ENCODE measurements at regions not wholly inside any gene's neighbourhood (a gene's known extent, or its start where the extent isn't known, plus 50 kb on each side); places are given as distances from the start of the nearest gene placed in this dataset.
"Not testable (repeated sequence)": the region's sequence is repeated elsewhere in the genome, so short reads cannot be mapped to it uniquely, and the experiment has no call there.

DNA sequence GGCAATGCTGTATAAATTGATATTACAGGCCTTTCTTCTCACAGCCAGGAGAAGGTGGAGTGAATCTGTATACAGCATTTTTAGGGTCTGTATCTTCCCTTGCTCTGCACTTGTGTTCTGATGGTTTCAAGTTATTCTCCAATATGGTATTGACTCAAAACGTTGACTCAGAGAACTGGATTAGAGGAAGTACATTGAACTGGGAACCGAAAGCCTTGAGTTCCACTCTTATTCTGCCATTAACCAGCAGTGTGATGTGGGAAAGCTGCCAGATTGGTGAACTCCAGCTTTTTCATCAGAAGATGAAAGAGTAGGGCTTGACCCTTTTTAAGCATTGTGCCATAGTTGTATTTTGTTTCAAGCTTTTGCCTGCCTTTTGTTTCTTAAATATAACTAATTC, 167.7 kb downstream of the SPRY2 start:
- DNase-seq (ENCODE audit: low spot score) = no peak

DNA sequence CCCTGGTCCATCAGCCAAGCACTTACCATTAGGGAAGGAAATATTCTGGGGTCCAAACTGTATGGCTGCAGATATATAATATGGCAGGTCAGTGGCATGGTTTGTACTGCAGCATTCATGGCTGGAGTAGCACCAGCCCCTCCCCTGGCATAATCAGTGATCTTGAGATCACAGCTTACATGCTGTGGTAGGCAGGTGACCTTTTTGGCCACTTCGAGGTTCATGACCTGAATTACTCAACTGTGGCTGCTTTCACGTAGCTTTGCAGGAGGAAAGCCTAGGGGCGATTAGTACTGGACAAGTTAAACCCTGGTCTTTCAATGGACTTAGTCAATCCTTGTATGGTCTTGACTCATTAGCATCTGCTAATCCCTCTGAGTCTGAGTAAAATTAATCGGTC, 169.8 kb downstream of the SPRY2 start:
- DNase-seq (ENCODE audit: low spot score) = no peak

DNA sequence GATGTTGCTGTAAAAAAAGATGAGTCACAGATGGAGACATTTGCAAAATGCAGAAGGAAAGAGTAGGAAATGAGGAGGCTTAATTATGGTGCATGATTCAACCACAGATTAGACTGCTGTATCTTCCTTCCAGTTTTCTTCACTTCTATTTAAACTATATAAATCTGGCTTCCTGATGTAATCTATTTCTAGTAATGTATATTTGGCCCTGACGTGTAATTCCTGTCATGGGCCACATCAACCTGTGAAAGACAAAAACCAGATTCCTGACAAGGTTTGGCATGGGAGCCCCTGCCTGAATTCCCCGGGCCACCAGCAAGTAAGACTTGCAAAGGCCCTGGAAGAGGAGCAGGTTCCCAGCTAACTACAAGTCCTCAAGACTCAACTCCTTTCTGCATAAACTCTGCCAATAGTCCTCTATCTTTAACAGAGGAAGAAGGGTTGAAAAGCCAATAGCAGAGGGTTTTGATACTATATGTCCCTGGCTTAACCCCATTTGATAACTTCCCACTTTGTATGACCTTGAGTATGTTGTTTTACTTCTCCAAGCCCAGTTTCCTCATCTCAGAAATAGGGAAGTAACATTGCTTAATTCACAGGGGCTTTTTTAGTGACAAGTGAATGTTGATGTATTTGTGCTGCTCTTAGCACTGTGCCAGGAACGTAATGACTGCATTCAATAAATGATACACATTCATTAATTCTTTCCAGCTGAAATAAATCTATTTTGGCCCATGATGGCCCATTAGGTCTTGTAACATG, 172.7 kb downstream of the SPRY2 start:
- DNase-seq (ENCODE audit: low spot score) = no peak

DNA sequence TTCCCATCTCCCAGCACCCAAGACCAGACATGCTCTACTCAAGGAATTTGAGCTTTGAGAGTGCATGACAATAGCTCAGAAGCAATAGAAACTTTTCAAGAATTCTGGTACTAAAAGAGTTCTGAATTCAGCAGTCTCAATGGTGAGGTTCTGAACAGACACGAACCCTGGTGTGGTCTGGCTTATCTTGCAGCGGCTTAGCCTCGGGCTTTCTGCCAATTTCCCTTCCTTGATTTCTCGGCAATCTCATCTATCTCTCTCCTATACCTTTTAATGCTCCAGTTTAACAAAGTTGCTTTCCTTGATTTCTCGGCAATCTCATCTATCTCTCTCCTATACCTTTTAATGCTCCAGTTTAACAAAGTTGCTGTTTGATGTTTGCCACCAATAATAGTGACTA, 174.6 kb downstream of the SPRY2 start:
- no peak for DNase-seq (ENCODE audit: low spot score)

- DNase-seq (ENCODE audit: low spot score) = no peak
Observed at GRCh38 chr13:80164462-80164861, 176.5 kb downstream of the SPRY2 start.

- no peak for DNase-seq (ENCODE audit: low spot score)
Observed at GRCh38 chr13:80161896-80162295, 179.0 kb downstream of the SPRY2 start.

GRCh38 chr13:80161219-80161618, 179.7 kb downstream of the SPRY2 start:
- DNase-seq (ENCODE audit: low spot score) = no peak

GRCh38 chr13:80160110-80160509, 180.8 kb downstream of the SPRY2 start:
- no peak for DNase-seq (ENCODE audit: low spot score)

GRCh38 chr13:80157261-80157932, 183.5 kb downstream of the SPRY2 start:
- no peak for DNase-seq (ENCODE audit: low spot score)

DNA sequence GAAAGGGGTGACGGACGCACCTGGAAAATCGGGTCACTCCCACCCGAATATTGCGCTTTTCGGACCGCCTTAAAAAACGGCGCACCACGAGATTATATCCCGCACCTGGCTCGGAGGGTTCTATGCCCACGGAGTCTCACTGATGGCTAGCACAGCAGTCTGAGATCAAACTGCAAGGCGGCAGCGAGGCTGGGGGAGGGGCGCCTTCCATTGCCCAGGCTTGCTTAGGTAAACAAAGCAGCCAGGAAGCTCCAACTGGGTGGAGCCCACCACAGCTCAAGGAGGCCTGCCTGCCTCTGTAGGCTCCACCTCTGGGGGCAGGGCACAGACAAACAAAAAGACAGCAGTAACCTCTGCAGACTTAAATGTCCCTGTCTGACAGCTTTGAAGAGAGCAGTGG, 188.8 kb downstream of the SPRY2 start:
- DNase-seq (ENCODE audit: low spot score) = not testable (repeated sequence)

DNA sequence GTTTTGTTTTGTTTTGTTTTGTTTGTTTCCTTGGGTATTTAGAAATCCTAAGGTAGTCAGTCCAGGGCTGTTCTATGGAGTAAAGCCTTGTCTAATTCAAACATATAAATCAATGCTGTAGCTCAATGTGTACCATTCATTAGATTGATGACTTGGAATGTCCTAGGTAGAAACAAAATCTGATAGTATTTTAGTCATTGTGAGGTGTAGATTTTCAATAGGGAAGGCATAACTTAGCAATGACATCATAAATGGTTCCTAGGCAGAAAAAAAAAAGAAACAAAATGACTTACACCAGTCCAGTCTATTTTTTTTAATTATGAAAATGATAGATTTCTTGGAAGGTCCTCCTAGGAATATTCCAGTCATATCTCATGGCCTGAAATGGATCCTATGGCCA, 189.9 kb downstream of the SPRY2 start:
- DNase-seq (ENCODE audit: low spot score) = no peak

DNA sequence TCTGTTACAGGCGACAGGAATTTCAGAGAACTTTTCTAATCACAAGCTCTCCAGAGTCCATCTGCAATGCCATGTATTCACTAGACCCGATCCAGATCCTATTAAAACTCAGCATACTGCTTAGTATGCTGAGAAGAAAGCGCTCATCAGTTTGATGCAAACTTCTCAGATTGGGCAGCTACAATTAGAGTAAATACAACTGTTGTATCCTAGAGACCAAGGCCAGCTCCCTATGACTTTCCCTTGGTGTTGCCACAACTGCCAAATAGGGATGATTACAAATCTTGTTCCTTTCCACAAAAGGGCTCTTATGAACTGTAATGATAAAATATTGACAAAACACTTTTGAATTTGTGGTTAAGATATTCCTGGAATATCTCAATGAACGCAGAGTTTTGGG, 191.2 kb downstream of the SPRY2 start:
- no peak for DNase-seq (ENCODE audit: low spot score)

DNA sequence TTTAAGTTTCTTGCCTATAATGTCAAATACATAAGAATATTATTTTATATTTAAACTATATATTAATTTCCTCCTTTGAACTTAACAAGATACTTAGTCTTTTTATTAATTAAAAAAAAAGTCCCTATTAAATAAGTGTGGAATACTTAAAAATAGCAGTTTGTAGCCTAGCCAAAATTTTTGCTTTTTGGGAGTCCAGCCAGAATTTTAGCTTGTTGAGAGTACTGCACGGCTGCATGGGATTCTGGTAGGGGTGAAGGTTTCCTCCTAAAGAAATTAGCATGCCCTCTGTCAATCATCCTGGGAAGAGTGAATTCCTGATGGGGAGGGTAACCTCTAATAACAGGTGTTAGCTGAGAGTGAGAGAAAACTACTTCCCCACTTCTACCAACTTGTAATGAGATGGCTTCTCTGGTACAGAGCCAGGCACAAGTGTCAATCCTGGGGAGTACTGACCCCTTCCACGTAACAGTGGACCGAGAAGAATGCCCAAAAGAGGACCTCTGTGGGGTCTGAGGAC, 195.7 kb downstream of the SPRY2 start:
- no peak for DNase-seq (ENCODE audit: low spot score)

DNA sequence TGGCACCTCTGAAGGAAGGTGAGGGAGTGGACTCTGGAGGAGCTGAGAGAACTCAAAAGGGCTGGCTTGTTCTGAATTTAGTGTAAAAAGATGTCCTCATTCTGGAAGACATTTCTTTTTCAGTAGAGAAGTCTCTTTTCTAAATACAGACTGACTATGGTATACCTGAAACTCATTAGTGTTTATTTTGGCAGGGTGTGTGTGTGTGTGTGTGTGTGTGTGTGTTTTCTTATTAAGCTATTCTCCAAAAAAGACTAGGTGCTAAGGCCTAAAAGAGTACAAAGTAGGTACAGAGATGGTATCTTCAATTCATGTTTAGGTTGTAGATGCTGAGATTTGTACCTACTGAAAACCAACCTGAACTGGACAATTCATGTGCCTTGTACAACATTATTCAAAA, 196.4 kb downstream of the SPRY2 start:
- DNase-seq (ENCODE audit: low spot score) = no peak

DNA sequence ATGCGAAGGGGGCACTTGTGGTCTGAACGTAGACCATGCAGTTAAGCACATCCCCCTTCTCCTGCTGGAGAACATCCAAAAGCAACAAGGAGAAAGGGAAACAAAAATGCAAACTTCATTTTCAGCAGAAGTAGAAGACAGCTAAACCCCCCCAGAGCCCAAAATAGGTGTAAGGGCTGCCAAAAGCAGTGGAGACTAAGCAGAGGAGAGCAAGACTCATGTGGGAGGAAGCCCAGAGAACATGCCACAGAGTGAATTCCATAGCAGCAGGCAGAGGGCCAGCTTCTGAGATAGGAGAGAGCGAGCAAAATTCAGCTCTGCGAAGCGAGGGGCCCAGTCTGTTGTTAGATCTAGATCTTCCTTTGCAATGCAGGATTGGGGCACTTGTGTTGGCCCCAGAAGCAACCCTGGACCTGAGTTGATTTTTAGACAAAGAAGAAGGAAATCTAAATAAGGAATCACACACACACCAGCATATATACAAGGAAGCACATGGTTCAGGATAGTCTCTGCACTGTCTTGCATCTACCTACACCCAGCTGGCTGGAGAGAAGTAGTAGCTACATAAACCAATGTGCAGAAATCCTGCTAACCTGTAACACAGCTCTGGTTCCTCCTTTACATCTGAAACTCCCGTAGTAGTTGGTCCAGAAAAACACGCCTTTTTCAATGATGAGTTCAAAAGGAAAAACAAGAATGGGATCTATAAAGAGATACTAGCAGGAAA, 199.6 kb downstream of the SPRY2 start:
- DNase-seq (ENCODE audit: low spot score) = no peak

GRCh38 chr13:80140685-80141084, 200.2 kb downstream of the SPRY2 start:
- no peak for DNase-seq (ENCODE audit: low spot score)

- DNase-seq (ENCODE audit: low spot score) = no peak
Observed at GRCh38 chr13:80139196-80139595, 201.7 kb downstream of the SPRY2 start.

GRCh38 chr13:80137994-80138393, 202.9 kb downstream of the SPRY2 start:
- DNase-seq (ENCODE audit: low spot score) = no peak

DNA sequence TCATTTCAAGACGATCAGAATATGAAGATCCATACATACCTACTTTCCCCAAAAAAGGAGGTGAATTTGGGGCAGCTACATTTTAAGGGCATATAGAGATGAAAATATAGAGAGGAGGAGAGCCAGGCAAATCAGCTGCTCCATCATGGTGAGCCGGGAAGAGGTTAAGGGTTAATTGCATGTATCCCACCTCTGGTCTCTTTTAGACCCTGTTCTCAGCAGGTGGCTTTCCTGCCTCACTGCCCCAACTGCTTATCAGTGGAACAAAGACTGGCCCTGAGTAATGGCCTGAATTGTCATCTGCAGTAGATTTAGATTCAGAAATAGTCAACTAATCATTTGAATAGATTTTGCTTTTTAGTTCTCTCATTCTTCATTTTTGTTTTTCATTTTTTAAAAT, 206.6 kb downstream of the SPRY2 start:
- no peak for DNase-seq (ENCODE audit: low spot score)

GRCh38 chr13:80133631-80134261, 207.2 kb downstream of the SPRY2 start:
- no peak for DNase-seq (ENCODE audit: low spot score)

DNA sequence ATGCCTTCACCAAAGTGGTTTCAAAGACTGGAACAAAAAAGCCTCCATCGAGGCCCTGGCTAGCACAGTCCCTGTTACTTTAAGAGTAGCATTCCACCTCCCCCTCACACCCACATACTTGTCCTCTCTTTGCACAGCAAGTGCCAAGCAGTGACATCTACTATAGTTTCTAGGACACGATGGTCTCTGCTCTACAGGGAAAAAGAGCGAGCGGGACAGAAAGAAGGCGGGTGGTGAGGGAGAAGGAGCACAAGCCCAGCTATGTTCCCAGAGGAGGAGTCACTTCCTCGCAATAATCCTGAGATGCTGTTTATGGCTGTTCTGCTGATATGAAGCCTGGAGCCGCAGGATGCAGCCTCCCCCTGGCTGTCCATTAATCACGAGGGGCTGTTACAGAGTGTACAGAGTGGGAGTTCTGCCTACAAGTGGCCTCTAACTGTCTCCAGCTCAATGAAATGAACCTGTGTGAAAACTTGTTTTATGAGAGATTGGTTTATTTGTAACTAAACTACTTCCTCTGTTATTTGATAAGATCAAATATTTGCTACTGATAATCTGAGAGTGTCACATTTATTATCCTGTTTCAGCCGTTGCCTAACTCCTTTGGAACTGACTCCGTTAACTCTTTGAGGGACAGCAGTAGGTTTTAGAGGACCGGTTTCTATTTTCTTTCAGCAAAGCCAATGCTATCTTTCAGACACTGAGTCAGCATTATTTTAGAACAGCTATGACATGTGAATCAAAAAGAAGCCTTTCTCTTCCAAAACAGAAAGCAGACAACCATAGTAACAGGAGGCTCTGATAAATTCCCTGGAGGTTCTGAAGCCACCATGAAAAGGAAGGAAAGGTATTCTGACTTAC, 208.0 kb downstream of the SPRY2 start:
- DNase-seq (ENCODE audit: low spot score) = no peak

GRCh38 chr13:80131204-80131603, 209.7 kb downstream of the SPRY2 start:
- no peak for DNase-seq (ENCODE audit: low spot score)

Measured in CD4-positive, alpha-beta T cell treated with Interleukin-15 for 4 hours (primary cell).